HL-60 (cell line): ENCODE measurements at regions not wholly inside any gene's neighbourhood (a gene's known extent, or its start where the extent isn't known, plus 50 kb on each side); places are given as distances from the start of the nearest gene placed in this dataset.

Experiments used
- DNase-seq, 2 experiments: peaks; one replicate each; pipeline ENCODE4 v3.0.0-alpha.2; 2010 to 2020; ENCODE audit warnings: low read depth in 1 of 2, low spot score in 1 of 2
- H3K27ac ChIP-seq: fragments of 250-450 bp; sonication (Bioruptor Pico); replicated peaks from 2 replicates; pipeline ENCODE4 v1.5.1; 2020; ENCODE audit warnings: mild to moderate bottlenecking, moderate library complexity
- H3K27me3 ChIP-seq: fragments of 250-450 bp; sonication (Bioruptor Pico); 2 replicates; pipeline ENCODE4 v1.5.1; 2021; ENCODE audit warnings: mild to moderate bottlenecking, moderate library complexity; ENCODE audit not compliant: insufficient read depth, poor library complexity, severe bottlenecking
- H3K4me3 ChIP-seq: replicated peaks from 2 replicates; pipeline ENCODE4 v1.5.1; 2011; ENCODE audit warnings: mild to moderate bottlenecking, control low read depth, low read length; ENCODE audit not compliant: insufficient read depth
- GABPA ChIP-seq: IDR thresholded peaks from 2 replicates; pipeline ENCODE4 v1.6.1; 2012; ENCODE audit warnings: low read depth
- POLR2AphosphoS5 ChIP-seq: IDR thresholded peaks from 2 replicates; pipeline ENCODE4 v1.6.1; 2012; ENCODE audit warnings: low read depth
- SPI1 ChIP-seq: IDR thresholded peaks from 2 replicates; pipeline ENCODE4 v1.6.1; 2012; ENCODE audit warnings: low read depth, mild to moderate bottlenecking, borderline replicate concordance
- TF ChIP-seq, protein P1 (sequence below): IDR thresholded peaks from one replicate; pipeline ENCODE4 v1.5.1; 2011; ENCODE audit warnings: low read length, control low read depth, inconsistent platforms; ENCODE audit not compliant: insufficient read depth
- TF ChIP-seq, protein P2 (sequence below): IDR thresholded peaks from 2 replicates; pipeline ENCODE4 v1.6.1; 2012; ENCODE audit warnings: low read depth; ENCODE audit not compliant: insufficient replicate concordance

DNA sequence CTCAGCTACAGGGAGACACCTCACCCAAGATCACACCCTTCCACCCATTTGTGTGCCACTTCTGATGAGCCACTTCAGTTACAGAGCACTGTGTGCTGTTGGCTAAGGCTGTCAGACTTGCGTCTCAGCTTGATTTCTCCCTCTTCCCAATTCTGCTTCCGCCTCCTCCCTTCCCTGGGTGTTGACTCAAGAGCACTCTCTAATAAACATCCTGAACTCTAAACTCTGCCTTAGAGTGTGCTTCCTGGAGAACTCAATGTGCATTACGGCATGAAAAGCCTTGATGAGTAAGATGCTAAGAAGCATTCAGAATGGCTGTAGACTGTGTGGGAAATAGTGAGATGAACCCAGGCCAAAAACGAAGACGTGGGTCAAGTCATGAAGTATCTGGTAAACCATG lies 54.9 kb upstream of the S1PR1 start:
- no peak overlapping the region for H3K27ac ChIP-seq
- no peaks in the 10 kb centered on the region for H3K27me3 ChIP-seq
- TF ChIP-seq SPI1, result no peak
- TF ChIP-seq, protein P1, sequence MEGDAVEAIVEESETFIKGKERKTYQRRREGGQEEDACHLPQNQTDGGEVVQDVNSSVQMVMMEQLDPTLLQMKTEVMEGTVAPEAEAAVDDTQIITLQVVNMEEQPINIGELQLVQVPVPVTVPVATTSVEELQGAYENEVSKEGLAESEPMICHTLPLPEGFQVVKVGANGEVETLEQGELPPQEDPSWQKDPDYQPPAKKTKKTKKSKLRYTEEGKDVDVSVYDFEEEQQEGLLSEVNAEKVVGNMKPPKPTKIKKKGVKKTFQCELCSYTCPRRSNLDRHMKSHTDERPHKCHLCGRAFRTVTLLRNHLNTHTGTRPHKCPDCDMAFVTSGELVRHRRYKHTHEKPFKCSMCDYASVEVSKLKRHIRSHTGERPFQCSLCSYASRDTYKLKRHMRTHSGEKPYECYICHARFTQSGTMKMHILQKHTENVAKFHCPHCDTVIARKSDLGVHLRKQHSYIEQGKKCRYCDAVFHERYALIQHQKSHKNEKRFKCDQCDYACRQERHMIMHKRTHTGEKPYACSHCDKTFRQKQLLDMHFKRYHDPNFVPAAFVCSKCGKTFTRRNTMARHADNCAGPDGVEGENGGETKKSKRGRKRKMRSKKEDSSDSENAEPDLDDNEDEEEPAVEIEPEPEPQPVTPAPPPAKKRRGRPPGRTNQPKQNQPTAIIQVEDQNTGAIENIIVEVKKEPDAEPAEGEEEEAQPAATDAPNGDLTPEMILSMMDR, result no peak
- TF ChIP-seq, protein P2, sequence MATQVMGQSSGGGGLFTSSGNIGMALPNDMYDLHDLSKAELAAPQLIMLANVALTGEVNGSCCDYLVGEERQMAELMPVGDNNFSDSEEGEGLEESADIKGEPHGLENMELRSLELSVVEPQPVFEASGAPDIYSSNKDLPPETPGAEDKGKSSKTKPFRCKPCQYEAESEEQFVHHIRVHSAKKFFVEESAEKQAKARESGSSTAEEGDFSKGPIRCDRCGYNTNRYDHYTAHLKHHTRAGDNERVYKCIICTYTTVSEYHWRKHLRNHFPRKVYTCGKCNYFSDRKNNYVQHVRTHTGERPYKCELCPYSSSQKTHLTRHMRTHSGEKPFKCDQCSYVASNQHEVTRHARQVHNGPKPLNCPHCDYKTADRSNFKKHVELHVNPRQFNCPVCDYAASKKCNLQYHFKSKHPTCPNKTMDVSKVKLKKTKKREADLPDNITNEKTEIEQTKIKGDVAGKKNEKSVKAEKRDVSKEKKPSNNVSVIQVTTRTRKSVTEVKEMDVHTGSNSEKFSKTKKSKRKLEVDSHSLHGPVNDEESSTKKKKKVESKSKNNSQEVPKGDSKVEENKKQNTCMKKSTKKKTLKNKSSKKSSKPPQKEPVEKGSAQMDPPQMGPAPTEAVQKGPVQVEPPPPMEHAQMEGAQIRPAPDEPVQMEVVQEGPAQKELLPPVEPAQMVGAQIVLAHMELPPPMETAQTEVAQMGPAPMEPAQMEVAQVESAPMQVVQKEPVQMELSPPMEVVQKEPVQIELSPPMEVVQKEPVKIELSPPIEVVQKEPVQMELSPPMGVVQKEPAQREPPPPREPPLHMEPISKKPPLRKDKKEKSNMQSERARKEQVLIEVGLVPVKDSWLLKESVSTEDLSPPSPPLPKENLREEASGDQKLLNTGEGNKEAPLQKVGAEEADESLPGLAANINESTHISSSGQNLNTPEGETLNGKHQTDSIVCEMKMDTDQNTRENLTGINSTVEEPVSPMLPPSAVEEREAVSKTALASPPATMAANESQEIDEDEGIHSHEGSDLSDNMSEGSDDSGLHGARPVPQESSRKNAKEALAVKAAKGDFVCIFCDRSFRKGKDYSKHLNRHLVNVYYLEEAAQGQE, result no peak
- no peak for TF ChIP-seq POLR2AphosphoS5
- no peak for TF ChIP-seq GABPA
- no peak overlapping the region for H3K4me3 ChIP-seq
- DNase-seq, result no peak

DNA sequence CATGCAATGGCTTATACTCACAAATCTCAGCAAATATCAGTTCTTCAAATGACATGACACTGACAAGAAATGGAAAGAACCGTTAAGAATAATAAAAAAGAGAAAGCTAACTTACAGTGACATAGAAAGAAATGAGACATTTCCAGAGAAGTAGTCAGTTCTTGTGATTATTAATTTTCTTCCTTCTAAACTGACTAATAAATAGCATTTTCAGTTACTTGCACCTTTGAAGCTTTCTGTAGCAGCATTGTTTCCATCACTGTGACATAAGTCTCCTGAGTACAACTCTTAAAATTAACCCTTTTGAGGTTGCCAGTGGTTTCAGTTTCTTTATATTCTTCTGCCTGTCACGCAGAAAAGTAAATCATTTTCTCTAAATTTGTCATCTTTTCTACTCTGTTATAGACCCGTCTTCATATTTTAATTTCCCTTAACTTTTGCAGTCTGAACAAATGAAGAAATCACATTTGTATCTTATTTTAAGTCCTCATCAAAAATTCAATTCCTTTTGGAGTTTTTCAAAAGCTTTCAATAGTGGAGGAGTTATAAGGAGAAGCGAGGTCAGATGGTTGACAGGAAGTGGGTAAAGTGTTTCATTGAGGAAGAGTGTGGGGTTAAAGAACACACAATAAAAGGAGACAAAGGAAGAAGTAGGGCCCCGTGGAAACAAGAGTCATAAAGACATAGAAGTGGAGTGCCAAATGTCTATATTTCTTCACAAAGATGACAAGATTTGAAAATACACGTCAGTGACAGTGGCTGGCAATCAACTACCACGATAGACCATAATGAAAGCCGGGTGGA lies 57.9 kb upstream of the S1PR1 start:
- Histone ChIP-seq H3K4me3 (no peak overlapping the region), H3K27me3 (no peaks in the 10 kb centered on the region), H3K27ac (no peak overlapping the region)
- DNase-seq, result peak in 1 of 2 experiments; percentile 19
- TF ChIP-seq, protein P2, result no peak
- no peak for TF ChIP-seq POLR2AphosphoS5
- TF ChIP-seq, protein P1, result no peak
- peak; percentile 30; the same call in 1 of the 2 replicates for TF ChIP-seq SPI1
- no peak for TF ChIP-seq GABPA

DNA sequence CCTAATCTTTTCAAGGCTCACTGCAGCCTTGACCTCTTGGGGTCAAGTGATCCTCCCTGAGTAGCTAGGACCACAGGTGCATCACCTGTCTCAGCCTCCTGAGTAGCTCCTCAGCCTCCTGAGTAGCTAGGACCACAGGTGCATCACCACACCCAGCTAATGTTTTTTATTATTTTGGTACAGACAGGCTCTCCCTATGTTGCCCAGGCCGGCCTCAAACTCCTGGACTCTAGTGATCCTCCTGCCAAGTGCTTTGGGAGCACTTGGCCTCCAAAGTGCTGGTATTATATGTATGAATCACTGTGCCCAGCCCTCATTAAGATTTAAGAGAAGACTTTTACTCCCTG lies 58.5 kb upstream of the S1PR1 start:
- Histone ChIP-seq H3K27ac (no peak overlapping the region), H3K4me3 (no peak overlapping the region)
- TF ChIP-seq, protein P1, result no peak
- TF ChIP-seq GABPA (no peak), POLR2AphosphoS5 (no peak), SPI1 (no peak)
- TF ChIP-seq, protein P2, result no peak

More for the DNA sequence above, 58.5 kb upstream of the S1PR1 start:
- no peaks in the 10 kb centered on the region for H3K27me3 ChIP-seq
- no peak for DNase-seq
